ENCODE measurements at regions not wholly inside any gene's neighbourhood (a gene's known extent, or its start where the extent isn't known, plus 50 kb on each side); places are given as distances from the start of the nearest gene placed in this dataset.
A peak's percentile ranks its signal among the peaks of the same experiment; 100 is the strongest.

- DNase-seq (ENCODE audit: low read depth): no peak
- no peak overlapping the region for H3K4me3 ChIP-seq (ENCODE audit: control insufficient read depth, low read depth, low read length)
- TF ChIP-seq CTCF (conservative IDR thresholded peaks at IDR 0.05; ENCODE audit: control insufficient read depth, insufficient read depth, low read depth, low read length): no peak
Measured at GRCh38 chr2:181780657-181781056, 100.3 kb upstream of the NEUROD1 start.

- no peak for TF ChIP-seq CTCF (conservative IDR thresholded peaks at IDR 0.05; ENCODE audit: control insufficient read depth, insufficient read depth, low read depth, low read length)
- H3K4me3 ChIP-seq (ENCODE audit: control insufficient read depth, low read depth, low read length): no peak overlapping the region
- DNase-seq (ENCODE audit: low read depth): no peak
Measured at GRCh38 chr2:181781078-181781786, 100.9 kb upstream of the NEUROD1 start.

GRCh38 chr2:181782660-181783059 lies 102.3 kb upstream of the NEUROD1 start:
- DNase-seq (ENCODE audit: low read depth): no peak
- TF ChIP-seq CTCF (conservative IDR thresholded peaks at IDR 0.05; ENCODE audit: control insufficient read depth, insufficient read depth, low read depth, low read length): no peak

GRCh38 chr2:181784556-181784955 lies 104.2 kb upstream of the NEUROD1 start:
- no peak overlapping the region for H3K4me3 ChIP-seq (ENCODE audit: control insufficient read depth, low read depth, low read length)
- TF ChIP-seq CTCF (conservative IDR thresholded peaks at IDR 0.05; ENCODE audit: control insufficient read depth, insufficient read depth, low read depth, low read length): no peak

More at GRCh38 chr2:181782660-181783059, 102.3 kb upstream of the NEUROD1 start:
- H3K4me3 ChIP-seq (ENCODE audit: control insufficient read depth, low read depth, low read length): no peak overlapping the region

GRCh38 chr2:181785691-181786344 lies 105.5 kb upstream of the NEUROD1 start:
- DNase-seq (ENCODE audit: low read depth): peak; percentile 83
- no peak for TF ChIP-seq CTCF (conservative IDR thresholded peaks at IDR 0.05; ENCODE audit: control insufficient read depth, insufficient read depth, low read depth, low read length)
- no peak overlapping the region for H3K4me3 ChIP-seq (ENCODE audit: control insufficient read depth, low read depth, low read length)

More at GRCh38 chr2:181784556-181784955, 104.2 kb upstream of the NEUROD1 start:
- DNase-seq (ENCODE audit: low read depth): no peak

- TF ChIP-seq CTCF (conservative IDR thresholded peaks at IDR 0.05; ENCODE audit: control insufficient read depth, insufficient read depth, low read depth, low read length): no peak
- no peak for DNase-seq (ENCODE audit: low read depth)
- no peak overlapping the region for H3K4me3 ChIP-seq (ENCODE audit: control insufficient read depth, low read depth, low read length)
Measured at GRCh38 chr2:181786371-181787228, 104.9 kb upstream of the ITPRID2 start.
